A549 (cell line): ENCODE measurements at regions not wholly inside any gene's neighbourhood (a gene's known extent, or its start where the extent isn't known, plus 50 kb on each side); places are given as distances from the start of the nearest gene placed in this dataset.

Source experiments
- ATAC-seq, 2 experiments: fragments of 200-7000 bp in 1 of 2; fragments of >200 bp in 1 of 2; cut with Nextera tagmentation in 1 of 2; cut with Tn5 transposase in 1 of 2; 3 replicates each; pipeline versions ENCODE4 v1.8.0 to v1.9.1; 2018 to 2020; ENCODE audit warnings: mild to moderate bottlenecking in 1 of 2, moderate library complexity in 1 of 2
- CTCF ChIA-PET: fragments of 300-600 bp; sonication (Branson Sonifier 250); formaldehyde crosslinking; extraction: SDS; loops from one replicate; lab custom pipeline; 2021; ENCODE audit warnings: antibody characterized with exemption, inconsistent platforms; lab: Yijun Ruan, JAX
- POLR2A ChIA-PET: fragments of 350-600 bp; formaldehyde crosslinking; extraction: SDS; loops from one replicate; lab custom pipeline; 2021; ENCODE audit warnings: antibody characterized with exemption, inconsistent platforms; lab: Yijun Ruan, JAX
- DNase-seq, 2 experiments: peaks; one replicate each; pipeline versions ENCODE4 v3.0.0 to v3.0.0-alpha.2; 2011 to 2016; ENCODE audit warnings: low read depth in 1 of 2, low spot score in 1 of 2
- FAIRE-seq: peaks from 2 replicates; lab custom pipeline; 2011; peaks lifted over from hg19 to GRCh38; lab: Jason Lieb, UNC
- H3K27ac ChIP-seq, 2 experiments: fragments of >200 bp; sonication (Bioruptor Twin); formaldehyde crosslinking; 3 replicates each; pipeline ENCODE4 v1.5.1; 2016 to 2017
- H3K4me1 ChIP-seq: fragments of >200 bp; sonication (Bioruptor Twin); formaldehyde crosslinking; 3 replicates; pipeline ENCODE4 v1.6.1; 2016
- H3K4me2 ChIP-seq: fragments of >200 bp; sonication (Bioruptor Twin); formaldehyde crosslinking; 3 replicates; pipeline ENCODE4 v1.6.1; 2016
- H3K4me3 ChIP-seq: fragments of >200 bp; sonication (Bioruptor Twin); formaldehyde crosslinking; 3 replicates; pipeline ENCODE4 v1.5.1; 2016
- H3K9me3 ChIP-seq: fragments of >200 bp; sonication (Bioruptor Twin); formaldehyde crosslinking; 3 replicates; pipeline ENCODE4 v1.6.1; 2016
- CBX8 ChIP-seq: fragments of 200-600 bp; sonication (generic); IDR thresholded peaks from 2 replicates; pipeline ENCODE4 v1.6.1; 2016
- EP300 ChIP-seq, 2 experiments: fragments of >200 bp; sonication (Bioruptor Twin); formaldehyde crosslinking; IDR thresholded peaks; 2 replicates in 1 of 2; 3 replicates in 1 of 2; pipeline ENCODE4 v1.6.1; 2016 to 2017
- FOSB ChIP-seq: fragments of 250-450 bp; sonication (Bioruptor Pico); IDR thresholded peaks from 2 replicates; pipeline ENCODE4 v1.5.0; 2020; ENCODE audit warnings: mild to moderate bottlenecking, moderate library complexity
- FOSL2 ChIP-seq, 2 experiments: fragments of 450-650 bp in 1 of 2; fragments of >200 bp in 1 of 2; sonication (Bioruptor Twin) in 1 of 2; formaldehyde crosslinking; IDR thresholded peaks; 2 replicates each; pipeline versions ENCODE4 v1.5.0 to v1.6.1; 2016 to 2020; ENCODE audit warnings: mild to moderate bottlenecking in 1 of 2, moderate library complexity in 1 of 2
- FOXS1 ChIP-seq: fragments of 250-450 bp; sonication (Bioruptor Pico); IDR thresholded peaks from 2 replicates; pipeline ENCODE4 v1.5.0; 2020; ENCODE audit warnings: mild to moderate bottlenecking, moderate library complexity
- HOXA7 ChIP-seq: fragments of 250-450 bp; sonication (Bioruptor Pico); IDR thresholded peaks from 2 replicates; pipeline ENCODE4 v1.5.0; 2020; ENCODE audit warnings: mild to moderate bottlenecking, moderate library complexity
- JUN ChIP-seq, 2 experiments: fragments of >200 bp; sonication (Bioruptor Twin); formaldehyde crosslinking; IDR thresholded peaks; 2 replicates in 1 of 2; 3 replicates in 1 of 2; pipeline ENCODE4 v1.6.1; 2016 to 2017
- MAZ ChIP-seq: fragments of 150-350 bp; IDR thresholded peaks from 2 replicates; pipeline ENCODE4 v1.6.1; 2014; ENCODE audit warnings: antibody characterized with exemption, low read depth, low read length, borderline replicate concordance
- NFE2L2 ChIP-seq: fragments of 150-350 bp; conservative IDR thresholded peaks from 2 replicates; pipeline ENCODE4 v1.6.1; 2014; ENCODE audit warnings: low read length
- NPAS2 ChIP-seq: fragments of 250-450 bp; sonication (Bioruptor Pico); IDR thresholded peaks from 2 replicates; pipeline ENCODE4 v1.8.0; 2022; ENCODE audit warnings: mild to moderate bottlenecking, moderate library complexity, borderline replicate concordance
- NR3C1 ChIP-seq: fragments of >200 bp; sonication (Bioruptor Twin); formaldehyde crosslinking; IDR thresholded peaks from 3 replicates; pipeline ENCODE4 v1.6.1; 2017
- PBX3 ChIP-seq: IDR thresholded peaks from 2 replicates; pipeline ENCODE4 v1.6.1; 2012
- POLR2AphosphoS2 ChIP-seq: conservative IDR thresholded peaks from 2 replicates; pipeline ENCODE4 v1.6.1; 2012; ENCODE audit warnings: low read length, improper control_type of control experiment, inconsistent platforms
- RARB ChIP-seq: fragments of 250-450 bp; sonication (Bioruptor Pico); IDR thresholded peaks from 2 replicates; pipeline ENCODE4 v1.8.0; 2021; ENCODE audit warnings: mild to moderate bottlenecking, moderate library complexity
- RCOR1 ChIP-seq: fragments of 150-350 bp; IDR thresholded peaks from 2 replicates; pipeline ENCODE4 v1.6.1; 2014; ENCODE audit warnings: antibody characterized with exemption, low read length, low read depth
- RFX5 ChIP-seq: fragments of 450-650 bp; IDR thresholded peaks from 2 replicates; pipeline ENCODE4 v1.7.1; 2014; ENCODE audit warnings: antibody characterized with exemption, mild to moderate bottlenecking, moderate library complexity
- SREBF2 ChIP-seq: fragments of 450-650 bp; IDR thresholded peaks from 2 replicates; pipeline ENCODE4 v1.6.1; 2014; ENCODE audit warnings: mild to moderate bottlenecking, moderate library complexity
- TFCP2L1 ChIP-seq: fragments of 250-450 bp; sonication (Bioruptor Pico); IDR thresholded peaks from 2 replicates; pipeline ENCODE4 v1.5.0; 2021; ENCODE audit warnings: mild to moderate bottlenecking
- TP53 ChIP-seq: fragments of 250-450 bp; sonication (Bioruptor Pico); IDR thresholded peaks from 2 replicates; pipeline ENCODE4 v1.5.0; 2021; ENCODE audit warnings: mild to moderate bottlenecking, moderate library complexity
- ZFP36 ChIP-seq: fragments of 450-650 bp; IDR thresholded peaks from 2 replicates; pipeline ENCODE4 v1.6.1; 2014; ENCODE audit warnings: borderline replicate concordance; ENCODE audit not compliant: partially characterized antibody
- WGBS: methylation state at CpG from one replicate; pipeline ENCODE4 v1.1.6; 2017; ENCODE audit errors: missing lambda C conversion rate; 5-methylcytosine and 5-hydroxymethylcytosine counted together

- TF ChIP-seq NR3C1 (no peak), HOXA7 (CRISPR knock-in tag) (no peak), FOXS1 (CRISPR knock-in tag) (no peak)
Measured at GRCh38 chr5:167608390-167609272, 682.8 kb upstream of the WWC1 start (continued).

- no peak overlapping the region for H3K4me2 ChIP-seq
- 76% methylated on average over 8 of the region's 8 CpGs for WGBS
- POLR2A ChIA-PET, result no interaction called here
Measured at GRCh38 chr5:167614294-167615021, 677.0 kb upstream of the WWC1 start.

GRCh38 chr5:167616043-167616890 is 675.2 kb upstream of the WWC1 start:
- H3K27ac ChIP-seq, result no peak overlapping the region
- 40% methylated on average over 2 of the region's 2 CpGs for WGBS
- no peak for TF ChIP-seq FOSL2 (IDR thresholded peaks at IDR 0.05)
- TF ChIP-seq FOSL2 (CRISPR knock-in tag; IDR thresholded peaks at IDR 0.05), result no peak
- no peak for TF ChIP-seq NFE2L2
- no peak for TF ChIP-seq NPAS2
- TF ChIP-seq RFX5, result no peak
- ATAC-seq (no peak), FAIRE-seq (no peak), DNase-seq (no peak)
- ChIA-PET CTCF (interaction anchor here (0.6 to 1.0 kb wide), 2 partner anchors 15 to 158 kb away, joined by 3 to 4 read pairs; no protein-coding TSS in a partner anchor), POLR2A (no interaction called here)
- no peaks in the 10 kb centered on the region for H3K4me1 ChIP-seq
- no peak overlapping the region for H3K4me2 ChIP-seq
- H3K9me3 ChIP-seq, result no peaks in the 10 kb centered on the region
- no peak overlapping the region for H3K4me3 ChIP-seq

More at GRCh38 chr5:167614294-167615021, 677.0 kb upstream of the WWC1 start:
- no peak for TF ChIP-seq POLR2AphosphoS2
- no peak for TF ChIP-seq EP300 (IDR thresholded peaks at IDR 0.05)
- no peak for TF ChIP-seq JUN (IDR thresholded peaks at IDR 0.05)
- TF ChIP-seq CBX8, result no peak
- TF ChIP-seq MAZ, result no peak
- TF ChIP-seq, all 56 proteins: peak for 0
- CTCF ChIA-PET, result no interaction called here
- ATAC-seq (no peak), DNase-seq (no peak), FAIRE-seq (no peak)
- no peak overlapping the region for H3K4me3 ChIP-seq
- H3K27ac ChIP-seq, result no peak overlapping the region
- no peaks in the 10 kb centered on the region for H3K9me3 ChIP-seq
- H3K4me1 ChIP-seq, result no peaks in the 10 kb centered on the region

- DNase-seq (no peak), FAIRE-seq (no peak), ATAC-seq (no peak)
- 45% methylated on average over 3 of the region's 3 CpGs for WGBS
- H3K4me3 ChIP-seq, result no peak overlapping the region
- 0 out of 3 replicates have a peak, but pooled peaks cover 3% of the 10 kb centered on the region for H3K9me3 ChIP-seq
- ChIA-PET CTCF (no interaction called here), POLR2A (no interaction called here)
- no peak overlapping the region for H3K4me2 ChIP-seq
- H3K4me1 ChIP-seq, result peaks cover 4% of the 10 kb centered on the region; the same call in 1 of the 3 replicates
- TF ChIP-seq TP53 (CRISPR knock-in tag), result no peak
- TF ChIP-seq PBX3, result no peak
- no peak for TF ChIP-seq RCOR1
- no peak for TF ChIP-seq FOSB (CRISPR knock-in tag)
- TF ChIP-seq EP300 (IDR thresholded peaks at IDR 0.05), result no peak
- no peak for TF ChIP-seq ZFP36
- TF ChIP-seq RARB (CRISPR knock-in tag), result no peak
- TF ChIP-seq SREBF2, result no peak
- no peak for TF ChIP-seq NPAS2
- no peak for TF ChIP-seq TFCP2L1 (CRISPR knock-in tag)
- H3K27ac ChIP-seq, result no peak overlapping the region
Measured at GRCh38 chr5:167623354-167623753, 668.1 kb upstream of the WWC1 start.
